ENCODE measurements at regions not wholly inside any gene's neighbourhood (a gene's known extent, or its start where the extent isn't known, plus 50 kb on each side); places are given as distances from the start of the nearest gene placed in this dataset.

GRCh38 chr13:50512474-50513299 is 330.8 kb downstream of the DLEU7 start:
- DNase-seq: peak; percentile 12

DNA sequence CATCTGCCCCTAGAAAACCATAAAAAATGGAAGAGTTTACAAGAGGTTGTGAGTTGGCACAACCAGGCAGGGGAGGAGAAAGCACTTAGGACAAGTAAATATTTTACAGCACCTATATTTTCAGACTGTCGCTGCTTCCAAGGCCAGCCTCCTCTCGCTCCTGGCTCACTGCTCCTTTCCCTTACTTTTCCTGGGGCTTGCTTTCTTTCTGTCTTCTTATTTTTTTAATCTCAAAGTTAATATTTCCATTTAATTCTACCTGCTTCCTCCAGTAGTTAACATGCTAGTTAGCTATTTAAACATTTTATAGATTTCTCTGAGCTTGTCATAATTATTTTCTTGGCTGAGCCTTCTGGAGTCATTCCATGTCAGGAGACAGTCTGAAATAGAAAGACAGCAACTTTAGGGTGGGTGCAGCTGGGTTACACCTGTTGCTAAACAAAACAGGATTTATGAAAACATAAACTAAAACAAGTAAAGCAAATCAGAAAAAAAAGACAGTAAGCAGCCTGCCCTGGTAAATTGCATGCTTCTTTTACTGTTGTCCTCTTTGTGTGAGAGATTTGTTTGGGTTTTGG is 330.1 kb downstream of the DLEU7 start:
- no peak for DNase-seq

GRCh38 chr13:50514249-50514648 is 329.2 kb downstream of the DLEU7 start:
- DNase-seq: no peak

DNA sequence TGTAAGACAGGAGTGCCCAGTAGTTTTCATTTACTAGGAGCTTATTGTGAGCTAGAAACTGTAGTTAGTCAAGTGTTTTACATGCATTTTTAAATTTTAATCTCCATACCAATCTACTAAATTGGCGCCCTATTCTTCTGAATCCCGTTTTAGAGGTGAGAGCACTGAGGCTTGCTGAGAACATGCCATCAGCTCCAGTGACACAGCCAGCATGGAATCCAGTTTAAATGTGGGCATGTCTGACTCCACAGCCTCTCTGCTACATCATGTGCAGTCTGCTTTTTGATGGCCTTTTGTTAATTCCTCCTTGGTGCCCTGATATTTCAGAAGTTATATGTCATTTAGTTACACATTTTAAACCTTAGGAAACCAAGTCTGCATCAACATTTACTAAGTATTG is 325.4 kb downstream of the DLEU7 start:
- no peak for DNase-seq

- no peak for DNase-seq
Observed at GRCh38 chr13:50518781-50519201, 324.7 kb downstream of the DLEU7 start.

GRCh38 chr13:50519866-50520265 is 323.6 kb downstream of the DLEU7 start:
- DNase-seq: no peak

- DNase-seq: no peak
Observed at GRCh38 chr13:50521006-50521830, 322.3 kb downstream of the DLEU7 start.

DNA sequence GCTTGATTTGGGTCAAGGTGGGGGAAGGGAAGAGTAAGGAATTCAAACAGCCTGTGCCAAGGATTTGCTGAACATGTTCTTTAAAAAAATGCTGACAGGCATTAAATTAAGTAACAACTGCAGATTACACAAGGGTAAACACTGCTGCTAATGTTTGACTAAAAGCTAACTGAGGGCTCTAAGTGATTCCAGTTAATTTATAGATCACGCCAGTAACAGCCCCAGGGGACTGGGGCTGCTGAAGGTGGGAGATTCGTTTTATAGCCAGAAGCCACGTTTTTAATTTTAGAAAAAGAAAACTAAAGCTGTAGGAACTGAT is 321.7 kb downstream of the DLEU7 start:
- DNase-seq: no peak

GRCh38 chr13:50522506-50522905 is 321.0 kb downstream of the DLEU7 start:
- no peak for DNase-seq

DNA sequence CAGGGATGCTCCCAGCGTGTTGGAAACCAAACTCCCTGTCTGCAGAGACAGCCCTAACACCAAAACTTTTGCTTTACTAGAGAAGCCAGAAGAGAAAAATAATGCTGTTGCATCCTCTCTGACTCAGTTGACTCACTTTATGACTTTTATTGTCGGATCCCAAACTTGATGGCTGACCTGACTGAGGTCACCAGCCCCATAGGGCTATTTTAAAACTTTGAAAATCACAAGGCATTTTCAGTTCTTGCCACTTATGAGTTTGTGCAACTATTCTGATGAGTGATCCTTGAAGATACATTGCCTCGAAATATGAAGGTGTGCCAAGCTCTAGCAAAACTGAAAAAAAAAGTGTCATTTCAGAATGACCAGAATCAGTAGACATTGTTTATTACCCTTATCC is 320.2 kb downstream of the DLEU7 start:
- DNase-seq: no peak

- no peak for DNase-seq
Observed at GRCh38 chr13:50524560-50524959, 318.9 kb downstream of the DLEU7 start.

DNA sequence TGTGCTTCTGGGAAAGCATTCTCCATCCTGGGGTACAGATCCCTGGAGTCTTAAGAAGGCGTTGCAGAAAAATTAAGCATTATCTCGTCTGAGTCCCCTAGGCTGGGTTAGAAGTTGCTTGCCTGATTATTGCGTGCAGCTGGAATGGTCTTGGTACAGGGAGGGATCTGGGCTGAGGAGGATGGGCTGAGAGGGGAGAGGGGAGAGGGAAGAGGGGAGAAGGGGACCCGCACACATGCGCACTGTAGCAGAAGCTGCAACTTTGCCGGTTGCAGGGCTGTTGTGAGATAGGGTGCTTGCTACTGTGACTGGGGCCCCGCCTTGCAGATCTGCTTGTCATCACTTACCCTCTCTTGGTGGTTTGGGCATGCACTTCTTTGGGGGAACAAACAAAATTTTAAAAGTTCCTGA is 316.8 kb downstream of the DLEU7 start:
- DNase-seq: no peak

DNA sequence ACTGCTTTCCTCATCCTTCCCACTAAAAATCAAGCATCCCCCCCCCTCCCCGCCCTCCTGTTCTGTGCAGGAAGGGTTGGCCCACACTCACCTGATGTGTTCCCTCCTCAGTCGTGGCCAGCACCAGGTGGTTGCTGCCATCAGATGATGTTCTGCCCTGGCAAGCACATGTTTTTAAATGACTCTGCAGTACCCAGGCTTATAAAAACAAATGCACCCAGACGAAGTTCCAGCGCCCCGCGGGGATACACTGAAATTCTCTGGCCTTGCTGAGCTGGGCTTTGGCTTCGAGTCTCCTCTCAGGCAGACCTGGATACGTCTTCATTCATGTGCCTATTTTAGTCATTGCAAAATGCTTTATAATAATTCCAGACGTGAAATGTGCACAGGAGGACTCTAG is 316.3 kb downstream of the DLEU7 start:
- DNase-seq: no peak

GRCh38 chr13:50527612-50528509 is 315.6 kb downstream of the DLEU7 start:
- DNase-seq: no peak

DNA sequence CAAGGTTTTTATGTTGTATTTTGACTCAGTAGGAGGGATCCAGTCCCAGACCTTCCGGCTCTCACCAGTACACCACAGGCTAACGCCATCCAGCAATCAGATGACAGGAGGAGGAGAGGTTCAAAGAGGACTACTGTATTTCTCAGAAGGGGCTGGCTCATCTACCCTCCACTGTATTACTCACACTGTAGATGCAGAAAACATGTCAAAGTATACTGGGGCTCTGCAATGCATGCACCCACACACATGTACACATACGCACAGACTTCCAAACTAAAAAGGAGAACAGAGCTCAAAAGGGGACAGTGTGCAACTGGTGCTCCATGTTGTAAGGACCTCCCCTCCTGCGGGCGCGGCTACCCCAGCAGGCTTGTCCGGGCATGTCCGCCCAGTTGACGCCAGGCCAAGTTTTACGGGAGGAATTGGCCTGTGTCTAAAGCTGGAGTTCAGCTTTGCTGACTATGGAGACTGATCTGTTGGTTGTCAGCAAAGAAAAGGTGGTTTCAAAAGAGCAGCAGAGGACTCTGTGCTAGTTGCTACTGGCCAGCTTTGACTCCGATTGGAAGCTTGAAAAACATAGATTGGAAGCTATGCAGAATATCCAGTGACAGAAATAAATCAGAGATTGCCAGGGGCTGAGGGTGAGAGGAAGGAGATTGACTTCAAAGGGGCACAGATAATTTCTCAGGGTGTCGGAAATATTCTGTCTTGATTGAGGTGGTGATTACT is 314.2 kb downstream of the DLEU7 start:
- DNase-seq: no peak

GRCh38 chr13:50531917-50532899 is 311.3 kb downstream of the DLEU7 start:
- DNase-seq: no peak

GRCh38 chr13:50535050-50535449 is 308.4 kb downstream of the DLEU7 start:
- no peak for DNase-seq

GRCh38 chr13:50537029-50537428 is 306.5 kb downstream of the DLEU7 start:
- no peak for DNase-seq

DNA sequence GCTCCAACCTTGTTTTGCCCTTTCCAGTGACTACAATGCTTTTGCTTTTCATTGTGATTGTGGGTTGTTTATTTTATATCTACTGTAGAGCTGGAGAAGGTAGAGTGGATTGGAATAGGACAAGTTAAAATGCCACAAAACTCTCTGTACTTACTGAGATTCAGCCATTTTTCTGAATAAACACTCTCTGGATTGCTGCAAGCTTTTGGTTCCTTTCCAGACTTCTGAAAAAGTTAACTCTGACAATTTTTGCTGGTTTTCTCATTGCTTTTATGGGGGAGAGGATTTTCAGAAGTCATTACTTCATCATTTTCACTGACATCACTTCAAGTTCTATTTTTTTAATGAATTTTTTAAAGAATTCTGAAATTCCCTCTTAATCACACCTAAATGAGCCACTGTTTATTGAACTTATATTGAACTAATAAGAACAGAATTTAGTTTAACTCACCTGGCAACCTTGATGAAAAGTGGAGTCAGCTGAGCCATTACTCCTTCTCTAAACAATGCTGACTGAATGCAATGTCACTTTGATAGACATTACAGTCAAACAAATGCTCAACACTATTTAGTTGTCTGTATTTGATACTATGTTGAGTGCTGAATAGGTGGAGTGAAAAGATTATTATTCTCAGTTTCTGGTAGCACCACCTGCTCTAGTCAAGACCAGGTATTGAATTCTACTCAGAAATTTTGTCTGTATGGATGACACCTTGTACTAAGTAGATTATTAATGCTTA is 303.5 kb downstream of the DLEU7 start:
- DNase-seq: no peak

- no peak for DNase-seq
Observed at GRCh38 chr13:50543141-50543540, 300.4 kb downstream of the DLEU7 start.

All from T-helper 9 cell (primary cell).